ENCODE measurements at regions not wholly inside any gene's neighbourhood (a gene's known extent, or its start where the extent isn't known, plus 50 kb on each side); places are given as distances from the start of the nearest gene placed in this dataset.

DNA sequence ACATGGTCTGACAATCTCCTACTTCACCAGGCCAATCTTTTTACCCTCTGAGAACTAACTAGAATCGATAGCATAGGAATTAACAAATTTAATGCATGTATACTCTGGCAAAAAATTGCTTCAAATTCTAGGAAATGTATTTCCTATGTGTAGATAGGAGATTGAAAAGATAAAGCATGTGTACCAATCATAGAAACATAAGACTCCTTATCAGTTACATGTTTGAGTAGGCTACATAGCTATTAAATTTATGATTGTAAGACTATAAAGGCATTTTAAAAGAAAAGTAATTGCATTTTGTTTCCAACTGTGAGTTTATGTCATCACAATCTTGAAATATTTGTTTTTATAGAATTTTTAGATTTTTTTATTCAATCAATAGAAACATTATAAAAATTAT lies 196.6 kb upstream of the HEY2 start:
- TF ChIP-seq, protein P1, sequence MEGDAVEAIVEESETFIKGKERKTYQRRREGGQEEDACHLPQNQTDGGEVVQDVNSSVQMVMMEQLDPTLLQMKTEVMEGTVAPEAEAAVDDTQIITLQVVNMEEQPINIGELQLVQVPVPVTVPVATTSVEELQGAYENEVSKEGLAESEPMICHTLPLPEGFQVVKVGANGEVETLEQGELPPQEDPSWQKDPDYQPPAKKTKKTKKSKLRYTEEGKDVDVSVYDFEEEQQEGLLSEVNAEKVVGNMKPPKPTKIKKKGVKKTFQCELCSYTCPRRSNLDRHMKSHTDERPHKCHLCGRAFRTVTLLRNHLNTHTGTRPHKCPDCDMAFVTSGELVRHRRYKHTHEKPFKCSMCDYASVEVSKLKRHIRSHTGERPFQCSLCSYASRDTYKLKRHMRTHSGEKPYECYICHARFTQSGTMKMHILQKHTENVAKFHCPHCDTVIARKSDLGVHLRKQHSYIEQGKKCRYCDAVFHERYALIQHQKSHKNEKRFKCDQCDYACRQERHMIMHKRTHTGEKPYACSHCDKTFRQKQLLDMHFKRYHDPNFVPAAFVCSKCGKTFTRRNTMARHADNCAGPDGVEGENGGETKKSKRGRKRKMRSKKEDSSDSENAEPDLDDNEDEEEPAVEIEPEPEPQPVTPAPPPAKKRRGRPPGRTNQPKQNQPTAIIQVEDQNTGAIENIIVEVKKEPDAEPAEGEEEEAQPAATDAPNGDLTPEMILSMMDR (IDR thresholded peaks at IDR 0.05; ENCODE audit: low read length), result no peak
- TF ChIP-seq EZH2 (IDR thresholded peaks at IDR 0.05; ENCODE audit: borderline replicate concordance, low read length), result no peak

All from OCI-LY1 (cell line).